Amniotic stem cell (primary cell): ENCODE measurements at regions not wholly inside any gene's neighbourhood (a gene's known extent, or its start where the extent isn't known, plus 50 kb on each side); places are given as distances from the start of the nearest gene placed in this dataset.
"Not testable (repeated sequence)": the region's sequence is repeated elsewhere in the genome, so short reads cannot be mapped to it uniquely, and the experiment has no call there.

ENCODE experiments used
- DNase-seq: peaks from one replicate; lab custom pipeline; 2025; lab: John Stamatoyannopoulos, UW

DNA sequence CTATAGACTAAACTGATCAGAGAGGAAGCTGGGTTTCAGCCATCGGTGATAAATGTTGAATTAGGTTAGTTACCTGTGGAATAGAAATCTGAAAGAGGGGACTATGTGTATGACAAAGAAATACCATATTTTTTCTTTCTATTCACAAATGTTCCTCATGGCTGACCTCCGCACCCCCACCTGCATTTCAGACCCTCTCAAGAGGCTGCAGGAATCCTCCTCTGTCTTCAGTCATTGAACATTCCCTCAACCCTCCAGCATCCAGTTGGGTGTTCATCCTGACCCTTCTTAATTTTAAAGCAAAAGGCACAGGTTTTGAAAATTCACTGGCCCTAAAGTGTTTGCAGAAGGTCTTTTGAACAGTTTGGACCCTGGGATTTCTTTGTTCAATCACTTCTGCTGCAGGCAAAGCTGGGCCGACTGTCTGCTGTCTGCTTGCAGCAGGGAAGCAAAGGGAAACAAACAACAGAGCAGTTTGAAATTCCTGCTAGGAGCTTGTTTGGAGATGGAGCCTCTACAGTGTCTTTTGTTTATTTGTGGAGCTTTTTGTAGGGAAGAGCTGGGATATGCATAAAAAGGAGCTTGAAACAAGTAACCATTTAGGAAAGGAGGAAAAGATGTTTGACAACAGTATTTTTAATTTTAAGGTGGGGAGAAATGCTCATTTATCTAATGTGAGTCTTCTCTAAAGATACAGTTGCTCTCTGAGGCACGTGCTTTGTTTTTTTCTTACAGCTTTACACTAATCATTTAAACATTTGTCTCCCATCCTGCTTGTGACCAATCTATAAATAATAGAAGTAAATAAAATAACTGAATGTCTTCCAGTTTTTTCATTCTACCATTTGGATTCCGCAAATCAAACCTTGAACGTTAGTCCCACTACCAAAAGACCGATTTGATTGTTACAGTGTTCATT, 213.3 kb upstream of the MMADHC start:
- no peak for DNase-seq

- no peak for DNase-seq
These were observed 211.6 kb upstream of the MMADHC start for GRCh38 chr2:149799013-149799705.

DNA sequence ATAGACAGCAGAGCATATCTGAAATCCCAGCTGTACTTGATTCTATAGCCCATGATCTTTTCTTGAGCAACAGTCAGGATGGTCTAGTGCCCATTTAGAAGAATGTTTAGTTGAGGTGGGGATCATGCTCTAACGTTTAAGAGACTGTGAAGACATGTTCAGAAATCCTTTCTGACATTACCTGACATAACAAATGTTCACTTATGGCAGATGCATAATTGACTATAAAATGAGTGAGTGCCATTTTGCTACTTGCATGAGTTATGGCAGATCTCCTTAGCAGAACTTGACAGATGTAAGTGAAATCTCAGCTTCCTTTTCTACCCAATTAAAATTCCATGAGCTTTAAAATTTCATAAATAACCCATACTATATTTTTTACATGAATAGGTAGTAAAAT, 209.5 kb upstream of the MMADHC start:
- no peak for DNase-seq

DNA sequence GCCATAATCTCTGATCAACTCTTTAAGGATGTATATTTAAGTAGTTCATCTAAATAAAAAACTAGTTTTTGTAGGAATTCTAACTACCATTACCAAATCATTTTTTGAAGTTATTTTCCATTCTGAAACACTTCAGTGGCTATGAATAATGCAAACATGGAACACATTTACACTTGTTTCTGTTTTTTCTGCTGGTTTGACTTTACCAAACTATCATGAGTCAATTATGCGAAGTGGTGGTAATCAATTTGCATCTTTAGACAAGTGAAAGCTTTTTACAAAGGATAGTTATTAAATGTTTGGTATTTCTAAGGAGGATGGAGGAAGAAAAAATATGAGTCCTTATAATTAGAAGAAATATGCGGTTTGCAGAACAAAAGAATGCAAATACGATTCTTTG, 202.0 kb upstream of the MMADHC start:
- no peak for DNase-seq

- DNase-seq, result no peak
These were observed 199.6 kb upstream of the MMADHC start for GRCh38 chr2:149787206-149787605.

DNA sequence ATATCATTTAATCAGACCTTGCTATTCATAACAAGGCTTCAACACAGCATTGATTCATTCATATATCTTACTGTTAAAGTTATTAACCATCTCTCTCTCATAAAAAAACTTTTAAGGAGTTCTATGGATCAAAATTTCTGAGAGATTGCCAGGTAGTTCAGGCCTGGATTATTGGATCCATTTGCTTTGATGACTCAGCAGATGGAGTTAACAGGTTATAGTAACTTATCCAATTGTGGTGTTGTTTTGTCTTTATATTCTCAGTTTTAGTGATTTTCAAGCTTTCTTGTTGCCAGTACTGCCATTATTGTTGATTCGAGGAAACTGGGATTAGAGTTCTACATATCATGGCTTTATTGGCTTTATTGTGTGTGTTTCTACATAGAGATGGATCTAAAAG, 195.7 kb upstream of the MMADHC start:
- DNase-seq, result no peak

- DNase-seq, result no peak
These were observed 195.0 kb upstream of the MMADHC start for GRCh38 chr2:149782572-149782971.

GRCh38 chr2:149781263-149781808, 193.8 kb upstream of the MMADHC start:
- no peak for DNase-seq

GRCh38 chr2:149773006-149773405, 185.4 kb upstream of the MMADHC start:
- no peak for DNase-seq

GRCh38 chr2:149768320-149768799, 180.8 kb upstream of the MMADHC start:
- no peak for DNase-seq

DNA sequence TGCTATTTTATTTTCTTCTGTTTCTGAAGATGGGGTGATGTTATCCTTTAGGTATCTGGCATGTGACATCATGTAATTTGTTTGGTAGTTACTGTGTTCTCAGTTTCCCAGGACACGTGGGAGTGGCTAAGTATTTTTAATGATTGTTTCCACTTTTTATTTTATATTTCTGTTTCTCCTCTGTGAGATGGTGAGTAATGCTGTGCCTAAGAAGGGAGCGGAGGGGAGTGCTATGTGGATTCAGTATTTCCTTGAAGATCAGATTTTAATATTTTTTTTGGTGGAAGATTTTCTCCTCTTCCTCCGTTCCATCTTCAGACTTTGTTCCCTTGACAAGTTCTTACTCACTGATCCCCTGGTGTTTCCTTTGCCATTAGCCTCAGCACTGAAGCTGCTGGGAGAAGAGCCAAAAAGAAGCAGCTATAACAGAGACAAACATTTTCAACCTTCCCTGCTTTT, 180.0 kb upstream of the MMADHC start:
- DNase-seq, result no peak

DNA sequence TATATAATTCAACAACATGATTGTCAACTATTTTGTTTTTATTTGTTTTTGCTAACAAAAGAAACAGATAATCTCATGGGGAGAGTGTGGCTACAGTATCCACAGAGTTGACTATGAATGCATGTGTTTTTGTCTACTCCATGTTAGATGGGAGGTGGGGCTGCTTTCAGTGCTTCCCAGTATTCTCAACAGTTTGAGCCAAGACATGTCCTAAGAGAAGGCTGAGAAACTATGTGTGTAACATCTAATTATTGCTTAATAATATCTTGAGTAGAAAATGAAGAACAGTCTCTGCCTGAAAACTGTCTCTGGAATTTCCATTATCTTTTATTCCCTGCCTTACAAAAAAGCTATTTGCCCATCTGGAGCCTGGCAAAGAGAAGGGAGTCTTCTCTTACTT, 178.8 kb upstream of the MMADHC start:
- DNase-seq, result no peak

- no peak for DNase-seq
These were observed 178.1 kb upstream of the MMADHC start for GRCh38 chr2:149765636-149766035.

DNA sequence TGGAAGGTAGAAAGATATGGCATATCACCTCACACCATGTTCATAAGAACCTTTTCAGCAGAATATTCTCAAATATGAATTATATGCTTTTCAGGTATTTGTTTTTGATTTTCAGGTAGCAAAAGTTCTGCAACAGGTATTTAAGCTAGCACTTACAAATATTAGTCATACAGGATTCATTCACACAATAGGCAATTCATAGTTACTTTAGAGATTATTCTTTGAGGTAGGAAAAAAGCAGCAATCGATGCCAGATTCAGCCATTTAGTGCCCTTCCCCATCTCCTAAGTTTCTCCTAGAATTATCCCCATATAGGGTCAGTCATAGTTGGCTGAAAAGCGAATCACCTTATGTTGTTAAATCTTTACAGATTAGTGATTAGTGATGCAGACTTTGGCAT, 177.4 kb upstream of the MMADHC start:
- DNase-seq, result no peak

GRCh38 chr2:149763358-149763757, 175.8 kb upstream of the MMADHC start:
- no peak for DNase-seq

DNA sequence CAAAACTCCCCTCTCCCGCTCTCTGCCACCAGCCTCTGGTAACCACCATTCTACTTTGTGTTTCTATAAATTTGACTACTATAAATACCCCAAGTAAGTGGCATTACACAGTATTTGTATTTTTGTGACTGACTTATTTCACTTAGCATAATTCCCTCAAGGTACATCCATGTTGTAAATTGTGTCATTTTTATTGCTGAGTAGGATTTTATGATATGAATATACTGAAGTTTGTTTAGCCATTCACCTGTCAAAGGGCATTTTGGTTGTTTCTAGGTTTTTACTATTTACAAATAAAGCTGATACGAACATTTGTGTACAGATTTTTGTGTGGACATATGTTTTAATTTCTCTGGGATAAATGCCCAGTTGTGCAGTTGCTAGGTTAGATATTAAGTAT, 174.0 kb upstream of the MMADHC start:
- DNase-seq, result no peak

DNA sequence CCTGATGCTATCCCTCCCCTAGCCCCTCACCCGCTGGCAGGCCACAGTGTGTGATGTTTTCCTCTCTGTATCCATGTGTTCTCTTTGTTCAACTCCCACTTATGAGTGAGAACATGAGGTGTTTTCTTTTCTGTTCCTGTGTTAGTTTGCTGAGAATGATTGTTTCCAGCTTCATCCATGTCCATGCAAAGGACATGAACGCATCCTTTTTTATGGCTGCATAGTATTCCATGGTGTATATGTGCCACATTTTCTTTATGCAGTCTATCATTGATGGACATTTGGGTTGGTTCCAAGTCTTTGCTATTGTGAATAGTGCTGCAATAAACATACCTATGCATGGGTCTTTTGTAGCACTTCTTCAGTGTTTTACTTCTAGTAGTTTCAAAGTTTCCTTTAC, 171.8 kb upstream of the MMADHC start:
- DNase-seq, result not testable (repeated sequence)

- DNase-seq, result not testable (repeated sequence)
These were observed 167.1 kb upstream of the MMADHC start for GRCh38 chr2:149754722-149755121.

DNA sequence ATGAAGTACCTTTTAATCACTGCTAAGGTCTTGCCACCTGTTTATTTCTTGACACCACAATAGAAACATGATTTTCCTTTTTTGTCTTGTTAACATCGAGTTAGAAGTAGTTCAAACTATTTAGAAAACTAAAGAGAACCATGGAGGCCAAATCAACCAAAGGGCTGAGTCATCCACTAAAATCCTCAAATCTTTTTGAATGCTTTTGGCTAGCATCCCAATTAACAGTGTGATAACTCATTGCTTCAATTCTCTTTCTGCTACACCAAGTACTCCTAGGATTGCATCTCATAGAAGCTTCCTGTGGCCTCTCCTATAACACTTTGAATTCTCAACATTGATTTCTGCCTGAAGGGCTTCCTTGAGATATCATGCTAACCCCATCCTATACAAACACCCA, 159.9 kb upstream of the MMADHC start:
- DNase-seq, result no peak

- no peak for DNase-seq
These were observed 158.0 kb upstream of the MMADHC start for GRCh38 chr2:149745396-149746230.

- no peak for DNase-seq
These were observed 157.3 kb upstream of the MMADHC start for GRCh38 chr2:149744865-149745264.
